Neural progenitor cell (in vitro differentiated cells): ENCODE measurements at regions not wholly inside any gene's neighbourhood (a gene's known extent, or its start where the extent isn't known, plus 50 kb on each side); places are given as distances from the start of the nearest gene placed in this dataset.
"Not testable (repeated sequence)": the region's sequence is repeated elsewhere in the genome, so short reads cannot be mapped to it uniquely, and the experiment has no call there.

Experiments
- CTCF ChIP-seq: fragments of 200-600 bp; sonication (generic); IDR thresholded peaks from 2 replicates; pipeline ENCODE4 v1.5.1; 2017; ENCODE audit warnings: antibody characterized with exemption, mild to moderate bottlenecking
- EZH2 ChIP-seq: fragments of 200-600 bp; sonication (generic); IDR thresholded peaks from 2 replicates; pipeline ENCODE4 v1.6.1; 2017; ENCODE audit warnings: antibody characterized with exemption, mild to moderate bottlenecking, moderate library complexity
- EZH2phosphoT487 ChIP-seq: fragments of 200-600 bp; sonication (generic); IDR thresholded peaks from 2 replicates; pipeline ENCODE4 v1.6.1; 2017; ENCODE audit warnings: antibody characterized with exemption

GRCh38 chrX:90398020-90398419, 476.3 kb downstream of the TGIF2LX start:
- TF ChIP-seq CTCF, EZH2phosphoT487, EZH2: not testable (repeated sequence)
